Muscle of back (tissue), 3 donors: ENCODE measurements at regions not wholly inside any gene's neighbourhood (a gene's known extent, or its start where the extent isn't known, plus 50 kb on each side); places are given as distances from the start of the nearest gene placed in this dataset.
A peak's percentile ranks its signal among the peaks of the same experiment; 100 is the strongest.

ENCODE experiments used
- DNase-seq, 3 donors: peaks; one replicate each; pipeline versions ENCODE4 v3.0.0 to v3.0.0-alpha.2; 2013

GRCh38 chr13:22495819-22496218 lies 685.0 kb upstream of the SGCG start:
- DNase-seq: no peak

GRCh38 chr13:22496803-22497508 lies 683.8 kb upstream of the SGCG start:
- DNase-seq: no peak

DNA sequence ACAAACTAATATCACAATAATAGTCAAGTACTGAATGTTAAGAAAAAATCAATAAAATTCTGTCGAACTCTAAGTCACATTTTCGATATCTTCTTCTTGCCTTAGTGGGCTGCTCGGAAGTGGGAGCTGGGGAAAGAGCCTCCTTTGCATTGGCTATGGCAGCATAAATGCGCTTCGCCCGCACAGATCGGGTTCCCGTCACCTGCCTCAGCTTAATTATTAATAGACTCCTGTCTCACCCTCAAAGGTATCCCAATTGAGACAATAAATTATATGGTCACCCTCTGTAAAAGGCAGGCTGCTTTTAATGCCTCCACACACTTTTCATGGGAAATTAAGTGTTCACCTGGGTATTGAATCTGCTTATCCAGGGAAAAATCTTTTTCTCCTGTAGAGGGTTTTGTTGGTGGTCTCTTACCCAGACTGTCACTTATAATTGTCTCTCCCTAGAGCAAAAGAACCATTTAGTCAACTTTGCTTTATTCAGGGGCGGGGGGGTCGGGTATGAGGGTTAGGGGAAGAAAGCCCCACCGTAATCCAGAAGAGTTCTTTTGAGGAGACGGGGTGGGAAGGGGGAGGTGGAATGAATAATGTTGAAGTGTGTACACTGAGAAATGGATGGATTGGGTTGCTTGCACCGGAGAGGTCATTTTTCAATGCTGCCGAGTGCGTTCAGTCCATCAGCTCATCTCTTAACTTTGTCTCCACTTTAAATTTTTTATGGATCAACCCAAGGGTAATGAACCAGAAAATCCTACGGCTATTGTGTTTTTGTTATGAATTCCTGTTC lies 682.6 kb upstream of the SGCG start:
- no peak for DNase-seq

GRCh38 chr13:22499919-22500318 lies 680.9 kb upstream of the SGCG start:
- no peak for DNase-seq

DNA sequence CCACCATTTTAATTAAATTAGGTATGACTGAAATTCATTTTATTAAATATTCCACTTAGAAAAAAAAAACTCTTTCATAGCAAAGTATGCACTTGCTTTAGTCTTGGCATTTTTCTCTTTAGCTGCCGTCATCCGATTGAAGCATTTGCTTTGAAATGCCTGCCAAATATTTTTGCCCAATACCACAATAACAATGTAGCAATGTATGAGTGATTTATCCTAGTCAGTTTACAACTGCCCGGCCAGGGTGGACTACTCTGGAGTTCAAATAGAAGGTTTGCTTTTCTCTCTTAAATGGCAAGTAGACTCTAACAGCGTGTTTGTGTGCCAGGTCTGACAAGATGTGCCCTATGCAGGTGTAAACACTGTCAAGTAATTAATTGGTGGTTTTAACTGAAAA lies 675.3 kb upstream of the SGCG start:
- peak in 2 of 3 donors; percentile 32 to 50 for DNase-seq

DNA sequence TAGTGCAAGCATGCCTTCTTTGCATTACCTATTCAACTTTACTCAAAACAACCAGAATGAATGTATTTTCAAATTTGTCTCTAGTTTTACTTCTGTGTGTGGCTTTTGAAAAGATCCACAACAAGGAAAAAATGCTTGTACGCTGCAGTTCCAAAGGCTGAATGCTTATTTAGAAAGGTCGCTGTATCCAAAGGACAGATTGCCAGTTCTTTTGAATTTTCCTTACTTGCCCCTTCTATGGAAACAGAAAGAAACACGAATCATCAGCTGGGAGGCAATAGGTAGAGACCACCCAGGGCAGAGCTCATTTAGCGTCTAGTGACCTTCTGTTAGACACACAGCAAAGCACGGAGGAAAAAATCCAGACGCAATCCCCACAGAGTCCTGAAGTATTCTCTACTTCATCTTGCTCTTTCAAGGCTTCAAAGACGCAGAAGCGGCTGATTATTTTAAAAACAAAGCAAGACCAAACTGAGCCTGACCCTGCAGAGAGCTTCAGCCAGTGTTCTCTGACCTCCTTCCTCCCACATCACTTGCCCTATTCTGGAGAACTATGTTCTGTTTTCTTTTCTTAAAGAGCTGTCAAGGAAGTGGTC lies 674.6 kb upstream of the SGCG start:
- peak in 2 of 3 donors; percentile 25 to 29 for DNase-seq

- DNase-seq: no peak
Measured at GRCh38 chr13:22517544-22517943, 663.2 kb upstream of the SGCG start.

DNA sequence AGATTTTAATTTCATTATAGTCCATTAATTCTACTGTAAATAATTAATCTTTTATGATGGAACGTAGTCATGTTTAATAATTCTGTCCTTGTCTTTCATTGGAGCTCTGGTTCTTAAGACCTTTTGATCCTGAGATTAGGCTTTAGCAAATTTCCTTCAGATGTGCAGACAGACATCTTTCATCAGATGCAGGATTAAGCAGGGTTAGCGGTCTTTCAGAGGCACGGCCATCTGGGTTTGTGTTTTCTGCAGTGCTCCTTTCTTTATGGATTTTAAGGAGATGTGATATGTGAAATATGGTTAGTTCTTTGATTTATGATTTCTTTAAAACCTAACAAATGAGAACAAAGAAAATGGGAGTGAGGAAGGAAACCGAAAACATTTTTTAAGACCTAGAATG lies 643.9 kb upstream of the SGCG start:
- DNase-seq: no peak

DNA sequence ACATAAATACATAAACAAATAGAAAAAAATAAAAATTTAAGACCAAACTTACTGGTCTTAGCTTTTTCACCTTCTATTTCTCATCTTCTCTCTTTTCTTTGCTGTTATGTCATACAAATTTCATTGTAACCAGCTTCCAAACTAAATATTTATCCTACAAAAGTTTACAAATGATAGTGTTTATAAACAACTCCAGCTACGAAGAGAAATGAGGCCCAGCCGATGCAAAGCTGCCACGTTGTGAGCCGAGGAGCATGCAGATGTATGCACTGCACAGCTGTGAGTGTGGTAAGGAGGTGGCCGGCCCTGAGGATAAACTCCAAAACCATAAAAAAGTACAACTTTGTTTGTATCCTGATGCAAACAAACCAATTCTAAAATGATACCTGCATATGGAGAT lies 642.4 kb upstream of the SGCG start:
- no peak for DNase-seq

GRCh38 chr13:22549126-22549525 lies 631.7 kb upstream of the SGCG start:
- DNase-seq: no peak

DNA sequence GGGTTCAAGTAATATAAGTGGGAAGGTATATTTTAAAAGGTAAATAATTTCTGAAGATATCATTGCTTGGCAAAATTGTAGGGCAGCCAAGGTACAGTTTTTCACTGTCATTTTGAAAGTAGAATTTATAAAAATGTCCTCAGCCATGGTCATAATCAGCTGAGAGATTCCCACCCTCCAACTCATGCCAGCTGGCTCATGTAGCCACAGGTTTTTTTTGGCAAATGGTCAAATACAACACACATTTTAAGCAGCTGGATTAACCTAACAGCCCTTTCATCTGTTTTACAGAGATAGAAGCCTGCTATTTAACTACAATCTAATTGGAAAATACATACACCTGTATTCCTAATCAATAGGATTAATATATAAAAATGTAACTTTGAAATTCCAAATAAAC lies 619.2 kb upstream of the SGCG start:
- no peak for DNase-seq

DNA sequence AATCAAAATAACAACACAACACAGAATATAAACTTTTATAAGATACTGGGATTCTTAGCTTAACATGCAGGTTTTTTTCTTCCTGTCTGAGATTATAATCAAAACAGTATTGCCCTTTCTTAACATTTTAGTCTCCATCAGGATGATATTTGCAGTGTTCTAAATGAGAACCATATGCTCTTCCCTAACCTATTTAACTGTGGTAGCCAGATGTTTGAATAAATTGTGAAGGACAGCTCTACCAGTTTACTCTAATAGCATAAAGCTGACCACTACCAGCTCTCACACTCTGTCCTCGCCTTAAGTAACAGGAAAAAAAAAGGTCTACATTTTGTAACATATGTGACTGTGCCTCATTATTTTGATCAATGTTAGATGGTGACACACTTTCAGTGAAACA lies 618.7 kb upstream of the SGCG start:
- DNase-seq: peak in 1 of 3 donors; percentile 16

- DNase-seq: no peak
Measured at GRCh38 chr13:22563272-22563671, 617.5 kb upstream of the SGCG start.

- DNase-seq: no peak
Measured at GRCh38 chr13:22569811-22570210, 611.0 kb upstream of the SGCG start.

GRCh38 chr13:22589880-22590279 lies 590.9 kb upstream of the SGCG start:
- no peak for DNase-seq

GRCh38 chr13:22592515-22592914 lies 588.3 kb upstream of the SGCG start:
- no peak for DNase-seq

DNA sequence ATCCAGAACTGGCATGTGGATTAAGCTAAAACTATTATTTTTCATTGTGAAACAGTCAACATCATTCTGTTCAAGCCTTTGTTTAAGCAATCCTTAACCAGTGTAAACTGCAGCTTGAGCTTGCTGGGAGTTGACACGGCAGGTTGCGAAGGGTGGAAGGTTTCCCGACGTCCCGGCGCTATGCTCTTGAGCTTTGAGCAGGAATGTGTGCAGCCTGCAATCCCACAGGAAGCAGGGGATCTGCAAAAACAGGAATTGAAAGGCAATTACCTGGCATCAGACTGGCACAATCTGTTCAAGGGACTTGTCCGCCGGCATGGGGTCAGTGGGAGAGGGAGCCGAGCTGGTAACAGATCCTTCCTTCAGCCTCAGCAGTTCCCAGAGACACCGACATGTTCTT lies 586.7 kb upstream of the SGCG start:
- DNase-seq: peak in 1 of 3 donors; percentile 17

DNA sequence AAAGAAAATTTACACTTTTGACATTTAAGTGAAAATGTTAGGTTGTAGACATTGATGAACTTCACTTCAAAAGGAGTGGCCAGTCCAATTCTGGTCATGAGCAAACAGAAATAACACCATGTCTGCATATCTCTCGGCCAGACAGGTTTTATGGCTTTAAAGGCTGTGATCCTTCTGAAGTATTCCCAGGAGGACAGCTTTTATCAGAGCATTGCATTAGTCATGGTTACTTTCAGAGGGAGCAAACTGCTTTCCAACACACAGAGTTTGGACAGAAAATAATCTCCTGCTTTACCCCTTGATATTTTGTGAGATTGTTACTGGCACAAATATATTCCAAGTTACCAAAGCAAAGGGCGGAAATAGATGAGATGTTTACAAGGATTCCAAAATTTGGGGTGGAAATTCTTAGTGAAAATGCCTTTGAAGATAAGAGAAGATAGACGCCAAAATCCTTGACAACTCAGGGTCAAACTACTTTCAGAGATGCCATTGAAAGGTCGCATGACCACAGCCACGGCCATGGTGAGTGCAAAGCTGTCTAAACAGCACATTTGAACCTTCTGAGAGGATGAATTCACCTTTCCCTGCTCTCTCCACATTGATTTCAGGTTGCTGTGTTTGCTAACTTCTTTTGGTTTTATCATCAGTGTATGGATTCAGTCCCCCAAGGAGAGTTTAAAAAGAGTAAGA lies 584.5 kb upstream of the SGCG start:
- DNase-seq: no peak

DNA sequence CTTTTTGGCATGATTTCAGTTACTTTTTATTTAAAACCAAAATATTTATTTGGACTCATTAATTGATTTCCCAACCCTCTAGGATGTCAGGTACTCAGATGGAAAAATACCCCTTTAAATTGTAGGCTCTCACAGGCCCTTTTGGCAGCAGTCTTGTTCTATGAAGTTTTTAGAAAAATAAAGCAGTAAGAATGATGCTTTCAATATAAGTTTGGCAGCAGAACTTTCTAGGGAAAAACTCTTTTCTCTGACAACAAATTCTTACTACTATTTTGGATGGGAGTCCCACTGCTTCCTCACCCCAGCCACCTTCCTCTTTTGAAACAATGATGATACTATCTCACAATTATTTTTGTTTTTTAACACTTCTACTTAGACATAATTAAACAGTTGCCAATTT lies 581.6 kb upstream of the SGCG start:
- DNase-seq: peak; percentile 7 to 61 (median 31)

DNA sequence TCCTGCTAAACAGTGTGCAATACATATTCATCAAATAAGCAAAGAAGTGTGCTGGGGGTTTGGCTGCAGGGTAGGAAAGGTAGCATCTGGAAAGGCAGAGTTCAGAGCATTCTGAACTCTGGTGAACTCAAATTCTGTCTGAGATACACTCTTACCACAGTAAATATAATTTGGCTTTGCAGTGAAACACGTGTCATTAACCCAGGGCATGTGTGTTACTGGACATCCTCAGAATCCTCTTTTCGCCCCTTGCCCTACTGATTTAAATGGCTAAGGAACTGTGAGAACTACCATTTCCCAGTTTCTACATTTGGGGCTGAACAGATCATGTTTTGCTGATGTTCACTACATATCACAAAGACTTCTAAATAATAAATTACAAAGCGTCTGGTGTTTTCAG lies 562.8 kb upstream of the SGCG start:
- no peak for DNase-seq

DNA sequence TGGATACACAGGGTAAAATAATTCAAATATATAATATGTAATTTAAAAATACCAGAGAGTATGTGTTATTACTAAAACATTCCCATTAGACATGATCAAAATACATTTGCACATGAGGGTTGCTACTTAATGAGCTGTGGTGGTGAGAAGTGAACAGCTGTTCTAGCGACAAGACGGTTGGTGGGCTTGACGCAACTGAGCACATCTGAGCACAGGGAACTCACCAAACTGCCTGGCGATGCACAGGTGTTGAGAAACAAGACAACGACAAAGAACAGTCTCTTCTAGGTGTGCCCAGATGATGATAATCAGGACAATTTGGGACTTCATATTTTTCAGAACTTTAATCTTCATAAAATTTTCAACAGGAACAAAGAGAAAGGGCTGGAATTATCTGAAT lies 555.1 kb upstream of the SGCG start:
- DNase-seq: no peak

DNA sequence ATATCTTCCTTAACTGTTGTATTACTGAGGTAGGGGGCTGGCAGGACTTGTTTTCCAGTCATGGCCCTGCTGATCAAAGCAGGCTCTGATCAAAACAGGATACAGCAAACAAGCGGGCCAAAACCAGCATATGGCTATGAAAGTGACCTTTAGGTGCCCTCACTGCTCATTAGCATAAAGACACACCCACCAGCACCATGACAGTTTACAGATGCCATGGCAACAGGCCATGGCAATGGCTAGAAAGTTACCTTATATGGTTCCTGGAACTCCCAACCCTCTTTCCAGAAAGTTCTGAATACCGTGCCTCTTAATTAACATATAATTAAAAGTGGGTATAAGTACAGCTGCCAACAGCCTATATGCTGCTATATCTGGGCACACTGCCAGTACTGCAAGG lies 551.4 kb upstream of the SGCG start:
- no peak for DNase-seq

DNA sequence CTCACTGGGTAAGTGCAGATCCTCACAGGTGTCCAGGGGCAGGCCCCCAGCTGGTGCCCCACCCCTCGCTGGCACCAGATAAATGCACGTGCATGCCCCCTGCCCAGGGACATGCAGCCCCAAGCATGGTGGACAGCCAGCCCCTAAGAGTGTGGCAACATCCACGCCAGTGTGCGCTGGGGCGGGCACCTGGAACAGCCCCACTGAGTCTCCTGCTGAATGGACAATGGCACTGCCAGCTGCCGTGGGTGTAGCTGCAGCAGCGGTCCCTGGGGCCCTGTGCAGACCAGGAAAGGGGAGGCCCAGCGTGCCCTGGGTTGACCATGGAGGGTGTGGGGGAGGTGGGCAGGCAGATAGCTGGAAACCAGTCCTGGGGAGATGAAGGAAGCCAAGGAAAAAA lies 538.7 kb upstream of the SGCG start:
- no peak for DNase-seq
